ENCODE measurements at regions not wholly inside any gene's neighbourhood (a gene's known extent, or its start where the extent isn't known, plus 50 kb on each side); places are given as distances from the start of the nearest gene placed in this dataset.

GRCh38 chr12:5309654-5310053 lies 122.3 kb upstream of the NTF3 start (continued):
- no peak for TF ChIP-seq ZBTB40 (IDR thresholded peaks at IDR 0.05; ENCODE audit: borderline replicate concordance)

- intact Hi-C loops (cut with micrococcal nuclease; ENCODE audit: unreplicated experiment) (no loop called here), in situ Hi-C loops (cut with MboI) (no loop called here)
- Histone ChIP-seq H3K36me3 (ENCODE audit: control insufficient read depth in 2 of 2, insufficient read depth in 2 of 2, low read length in 1 of 2) (no peaks in the 10 kb centered on the region), H3K9ac (ENCODE audit: control insufficient read depth, insufficient read depth, low read length) (no peak overlapping the region), H3K27ac (ENCODE audit: control insufficient read depth, insufficient read depth) (no peak overlapping the region), H3K4me3 (no peak overlapping the region), H3K9me3 (replicated peaks; ENCODE audit: control insufficient read depth, insufficient read depth, low read length) (no peaks in the 10 kb centered on the region), H2AFZ (ENCODE audit: control insufficient read depth, low read depth, low read length) (no peak overlapping the region), H4K20me1 (ENCODE audit: control insufficient read depth, insufficient read depth) (no peaks in the 10 kb centered on the region), H3K79me2 (ENCODE audit: control insufficient read depth, insufficient read depth, low read length) (no peaks in the 10 kb centered on the region), H3K4me2 (ENCODE audit: control insufficient read depth, insufficient read depth) (no peak overlapping the region), H3K27me3 (replicated peaks in 1 of 2; ENCODE audit: control insufficient read depth in 2 of 2, insufficient read depth in 2 of 2, low read length in 1 of 2) (no peaks in the 10 kb centered on the region), H3K4me1 (ENCODE audit: control insufficient read depth, insufficient read depth, low read length) (no peaks in the 10 kb centered on the region)
- RAD21 ChIA-PET (ENCODE audit: unreplicated experiment) = no interaction called here
- DNase-seq (ENCODE audit: low read depth, low spot score) (no peak), ATAC-seq (no peak), FAIRE-seq (no peak)
- BruUV-seq (replicated peaks) = no TSS peak
- WGBS (ENCODE audit: insufficient coverage, insufficient replicate concordance, low lambda C conversion rate, missing lambda C conversion rate) = 50% methylated on average over 1 of the region's 1 CpG
- POLR2A ChIA-PET = no interaction called here
- SMC1A ChIA-PET (ENCODE audit: uncharacterized antibody, unreplicated experiment) = no interaction called here
- CTCF ChIA-PET = no interaction called here
- no peak for TF ChIP-seq NR2C2 (IDR thresholded peaks at IDR 0.05; ENCODE audit: borderline replicate concordance, control insufficient read depth, insufficient read length, low read depth)
- no peak for TF ChIP-seq MYC (IDR thresholded peaks at IDR 0.05; ENCODE audit: insufficient read depth, insufficient read length, insufficient replicate concordance, low read length, severe bottlenecking)
- no peak for TF ChIP-seq SREBF1 (IDR thresholded peaks at IDR 0.05; ENCODE audit: low read length)
- TF ChIP-seq SRF (IDR thresholded peaks at IDR 0.05; ENCODE audit: low read depth in 2 of 2, low read length in 2 of 2) = no peak
- TF ChIP-seq E2F8 (IDR thresholded peaks at IDR 0.05; ENCODE audit: low read depth, partially characterized antibody) = no peak
- TF ChIP-seq PAX5 (IDR thresholded peaks at IDR 0.05; ENCODE audit: borderline replicate concordance, low read depth, low read length) = no peak
- TF ChIP-seq RBBP5 (conservative IDR thresholded peaks at IDR 0.05) = no peak
- no peak for TF ChIP-seq MTA3 (IDR thresholded peaks at IDR 0.05; ENCODE audit: borderline replicate concordance, low read length)
- TF ChIP-seq USF1 (IDR thresholded peaks at IDR 0.05; ENCODE audit: borderline replicate concordance, extremely low read length, insufficient read depth, low read depth, low read length) = no peak
- TF ChIP-seq YBX1 (IDR thresholded peaks at IDR 0.05) = no peak
- no peak for TF ChIP-seq SMAD5 (IDR thresholded peaks at IDR 0.05; ENCODE audit: low read depth)
- TF ChIP-seq BRCA1 (IDR thresholded peaks at IDR 0.05; ENCODE audit: low read depth, low read length) = no peak
- no peak for TF ChIP-seq SMARCA5 (IDR thresholded peaks at IDR 0.05)
Observed at GRCh38 chr12:5310151-5310550, 121.8 kb upstream of the NTF3 start.

All from GM12878 (cell line).